Stimulated activated memory B cell treated with anti-CD40 and anti-IgM and Interleukin-4, amounts not matched to agents 10 μg/mL and 1 μg/mL and 100 μg/mL, for 72 hours (primary cell): ENCODE measurements at regions not wholly inside any gene's neighbourhood (a gene's known extent, or its start where the extent isn't known, plus 50 kb on each side); places are given as distances from the start of the nearest gene placed in this dataset.
A peak's percentile ranks its signal among the peaks of the same experiment; 100 is the strongest.

Source experiments
- ATAC-seq: fragments of 150-1000 bp; cut with Tn5 transposase; 2 replicates; pipeline ENCODE4 v1.10.0; 2021
- H3K27ac Mint-ChIP-seq: one replicate; pipeline ENCODE4 v1.8.0; 2022; ENCODE audit warnings: mild to moderate bottlenecking, mixed read lengths
- H3K27me3 Mint-ChIP-seq: one replicate; pipeline ENCODE4 v1.8.0; 2022; ENCODE audit warnings: mixed read lengths
- H3K36me3 Mint-ChIP-seq: one replicate; pipeline ENCODE4 v1.8.0; 2022; ENCODE audit warnings: mixed read lengths
- H3K4me1 Mint-ChIP-seq: one replicate; pipeline ENCODE4 v1.8.0; 2022; ENCODE audit warnings: mixed read lengths
- H3K4me3 Mint-ChIP-seq: one replicate; pipeline ENCODE4 v1.8.0; 2022; ENCODE audit warnings: mild to moderate bottlenecking, moderate library complexity, mixed read lengths
- H3K9me3 Mint-ChIP-seq: one replicate; pipeline ENCODE4 v1.8.0; 2022; ENCODE audit warnings: mixed read lengths

DNA sequence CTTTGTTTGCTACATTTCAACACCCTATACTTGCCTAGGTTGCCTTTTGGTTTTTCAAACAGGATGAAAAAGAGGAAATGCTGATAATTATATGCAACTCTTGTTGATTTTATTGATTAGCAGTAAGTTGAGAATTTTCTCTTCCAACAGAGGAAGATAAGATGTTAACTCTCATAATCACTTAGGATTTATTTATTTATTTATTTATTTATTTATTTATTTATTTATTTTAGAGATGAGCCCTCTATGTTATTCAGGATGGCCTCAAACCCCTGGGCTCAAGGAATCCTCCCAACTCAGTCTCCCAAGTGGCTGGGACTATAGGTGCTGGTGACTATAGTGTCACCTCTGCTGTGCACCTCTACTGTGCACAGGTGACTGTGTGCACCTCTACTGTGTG is 111.4 kb upstream of the GLS start:
- Mint-ChIP-seq H3K4me1 (peaks cover under 1% of the 10 kb centered on the region), H3K36me3 (no peaks in the 10 kb centered on the region), H3K4me3 (no peak overlapping the region), H3K27ac (no peak overlapping the region), H3K27me3 (no peaks in the 10 kb centered on the region), H3K9me3 (no peaks in the 10 kb centered on the region)
- ATAC-seq: no peak

DNA sequence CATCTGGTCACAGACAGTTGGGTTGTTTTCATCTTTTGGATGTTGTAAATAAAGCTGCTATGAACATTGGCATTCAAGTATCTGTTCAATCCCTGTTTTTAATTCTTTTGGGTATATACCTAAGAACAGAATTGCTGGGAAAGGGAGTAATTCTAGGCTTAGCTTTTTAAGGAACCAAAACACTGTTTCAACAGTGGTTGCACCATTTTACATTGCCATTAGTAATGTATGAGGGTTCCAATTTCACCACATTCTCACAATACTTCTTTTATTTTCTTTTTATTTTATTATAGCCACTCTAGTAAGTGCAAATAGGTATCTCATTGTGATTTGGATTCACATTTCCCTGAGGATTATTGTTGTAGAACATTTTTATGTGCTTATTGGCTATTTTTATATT is 108.9 kb upstream of the GLS start:
- ATAC-seq: no peak
- Mint-ChIP-seq H3K27me3 (no peaks in the 10 kb centered on the region), H3K9me3 (no peaks in the 10 kb centered on the region), H3K36me3 (no peaks in the 10 kb centered on the region), H3K27ac (no peak overlapping the region), H3K4me1 (no peaks in the 10 kb centered on the region), H3K4me3 (no peak overlapping the region)

DNA sequence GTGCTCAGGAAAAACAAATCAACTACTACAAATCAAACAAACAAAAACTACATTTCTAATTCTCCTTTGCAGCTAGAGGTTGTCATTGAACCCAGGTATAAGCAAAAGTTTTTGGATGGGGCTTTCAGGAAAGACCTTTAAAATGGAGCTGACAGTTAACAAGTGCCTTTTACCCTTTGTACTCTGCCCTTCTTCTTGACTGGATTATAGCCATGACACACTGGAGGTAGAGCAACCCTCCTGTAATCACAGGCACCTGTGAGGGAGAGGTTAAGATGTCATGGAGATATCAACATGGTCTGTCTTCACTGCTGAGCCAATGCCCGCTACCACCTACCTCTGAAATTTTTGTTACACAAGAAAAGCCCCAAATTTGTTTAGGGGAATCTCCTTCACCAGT is 100.0 kb upstream of the GLS start:
- no peak for ATAC-seq
- H3K4me3 Mint-ChIP-seq: no peak overlapping the region
- no peaks in the 10 kb centered on the region for H3K27me3 Mint-ChIP-seq

DNA sequence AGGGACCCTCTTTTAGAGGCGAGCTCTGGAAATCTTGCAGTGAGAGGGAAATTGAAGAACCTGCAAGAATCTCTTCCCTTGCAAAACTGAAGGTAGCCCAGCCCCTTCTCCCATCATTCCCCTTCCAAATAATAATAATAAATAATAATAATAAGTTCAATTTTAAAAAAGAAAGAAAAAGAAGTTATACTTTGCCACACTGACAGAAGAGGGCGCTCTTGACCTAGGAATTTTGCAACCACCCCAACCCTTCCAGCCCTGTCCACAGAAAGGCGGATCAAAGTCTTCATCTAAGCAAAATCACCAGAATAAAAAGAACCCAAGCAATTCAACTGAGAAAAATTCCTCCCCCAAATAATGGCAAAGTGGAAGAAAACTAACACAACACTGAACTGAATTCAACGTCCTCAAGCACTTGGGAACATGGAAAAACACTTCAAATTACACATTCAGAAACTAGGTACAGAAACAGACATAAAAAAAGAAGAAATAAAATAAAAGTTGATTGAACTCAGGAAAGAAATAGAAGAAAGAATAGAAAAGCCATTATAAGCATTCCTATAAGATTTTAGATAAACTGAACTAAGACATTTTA is 98.9 kb upstream of the GLS start:
- no peak for ATAC-seq
- H3K4me1 Mint-ChIP-seq: no peaks in the 10 kb centered on the region
- no peaks in the 10 kb centered on the region for H3K27me3 Mint-ChIP-seq
- H3K4me3 Mint-ChIP-seq: no peak overlapping the region
- H3K9me3 Mint-ChIP-seq: peaks cover 2% of the 10 kb centered on the region
- no peak overlapping the region for H3K27ac Mint-ChIP-seq
- no peaks in the 10 kb centered on the region for H3K36me3 Mint-ChIP-seq

More for the DNA sequence above, 100.0 kb upstream of the GLS start:
- no peak overlapping the region for H3K27ac Mint-ChIP-seq
- no peaks in the 10 kb centered on the region for H3K36me3 Mint-ChIP-seq
- H3K4me1 Mint-ChIP-seq: no peaks in the 10 kb centered on the region
- H3K9me3 Mint-ChIP-seq: peaks cover 2% of the 10 kb centered on the region

DNA sequence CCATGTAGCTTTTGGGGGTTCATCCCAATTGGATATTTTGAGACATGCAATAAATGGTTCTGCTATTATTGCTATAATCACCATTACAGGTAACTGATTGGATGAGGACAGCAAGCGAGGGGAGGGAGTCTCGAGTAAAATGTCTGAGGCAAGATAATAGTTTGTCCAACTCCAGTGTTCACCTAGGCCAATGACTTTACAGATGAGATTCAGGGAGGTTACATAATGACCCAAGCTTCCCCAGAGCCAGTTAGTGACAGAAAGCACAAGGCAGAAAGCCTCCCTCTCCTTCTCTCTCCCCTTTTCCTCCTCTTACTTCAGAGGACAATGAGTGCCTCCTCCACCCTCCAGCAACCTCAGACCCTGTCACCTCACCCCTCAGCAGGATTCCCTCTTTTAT is 98.4 kb upstream of the GLS start:
- ATAC-seq: no peak
- no peak overlapping the region for H3K27ac Mint-ChIP-seq
- H3K4me1 Mint-ChIP-seq: no peaks in the 10 kb centered on the region
- H3K9me3 Mint-ChIP-seq: peaks cover 2% of the 10 kb centered on the region
- H3K4me3 Mint-ChIP-seq: no peak overlapping the region
- H3K36me3 Mint-ChIP-seq: no peaks in the 10 kb centered on the region
- no peaks in the 10 kb centered on the region for H3K27me3 Mint-ChIP-seq

DNA sequence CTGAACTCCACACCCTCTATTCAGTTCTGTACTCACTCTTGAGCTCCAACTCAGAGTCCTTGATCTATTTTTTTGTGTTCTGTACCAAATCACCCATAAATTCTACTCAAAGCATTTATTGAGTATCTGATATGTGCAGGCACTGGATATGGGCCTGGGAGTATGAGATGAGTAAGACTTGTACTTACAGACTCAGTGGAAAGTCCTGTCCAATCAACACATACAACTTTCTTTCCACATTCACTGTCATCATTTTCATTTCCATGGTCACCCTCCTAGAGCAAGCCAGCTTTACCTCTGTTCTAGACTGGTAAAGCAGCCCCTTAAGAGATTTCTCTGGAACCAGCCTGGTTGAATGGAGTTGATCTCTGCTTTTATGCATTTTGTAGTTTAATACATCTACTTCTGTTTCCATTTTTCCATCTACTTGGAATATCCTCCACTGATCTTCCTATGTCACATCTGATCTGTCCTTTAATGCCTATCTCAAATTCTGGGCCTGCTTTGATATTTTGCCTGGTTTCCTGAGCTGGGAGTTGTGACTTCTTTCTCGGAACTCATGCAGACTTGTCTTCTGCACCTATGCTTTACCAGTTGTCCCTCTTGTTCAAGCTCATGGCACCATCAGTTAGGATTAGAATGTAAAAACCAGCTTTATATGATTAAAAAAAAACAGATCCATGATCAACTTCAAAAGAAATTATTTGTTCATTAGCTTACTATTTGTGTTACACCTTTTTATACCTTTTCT is 96.9 kb upstream of the GLS start:
- no peaks in the 10 kb centered on the region for H3K4me1 Mint-ChIP-seq
- ATAC-seq: peak; percentile 12
- peaks cover 2% of the 10 kb centered on the region for H3K9me3 Mint-ChIP-seq
- H3K27me3 Mint-ChIP-seq: no peaks in the 10 kb centered on the region
- H3K4me3 Mint-ChIP-seq: no peak overlapping the region
- H3K27ac Mint-ChIP-seq: no peak overlapping the region
- H3K36me3 Mint-ChIP-seq: no peaks in the 10 kb centered on the region

DNA sequence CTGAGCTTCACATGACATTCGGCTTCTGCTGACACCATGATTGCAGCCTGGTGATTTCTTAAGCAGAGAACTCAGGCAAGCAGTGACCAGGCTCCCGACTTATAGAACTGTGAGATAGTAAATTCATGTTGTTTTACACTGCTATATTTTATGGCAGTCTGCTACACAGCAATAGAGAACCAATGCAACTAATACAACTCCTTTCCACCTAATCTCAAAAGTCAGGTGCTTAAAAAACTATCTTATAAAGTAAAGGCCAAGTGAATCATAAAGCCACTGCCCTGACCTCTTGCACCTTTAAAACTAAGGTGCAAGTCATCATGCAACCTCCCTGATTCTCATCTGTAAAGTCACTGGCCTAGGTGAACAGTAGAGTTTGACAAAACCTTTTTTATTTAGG is 95.3 kb upstream of the GLS start:
- peaks cover 2% of the 10 kb centered on the region for H3K9me3 Mint-ChIP-seq
- no peak for ATAC-seq
- no peak overlapping the region for H3K27ac Mint-ChIP-seq
- H3K27me3 Mint-ChIP-seq: no peaks in the 10 kb centered on the region
- H3K4me1 Mint-ChIP-seq: no peaks in the 10 kb centered on the region
- no peak overlapping the region for H3K4me3 Mint-ChIP-seq
- no peaks in the 10 kb centered on the region for H3K36me3 Mint-ChIP-seq

DNA sequence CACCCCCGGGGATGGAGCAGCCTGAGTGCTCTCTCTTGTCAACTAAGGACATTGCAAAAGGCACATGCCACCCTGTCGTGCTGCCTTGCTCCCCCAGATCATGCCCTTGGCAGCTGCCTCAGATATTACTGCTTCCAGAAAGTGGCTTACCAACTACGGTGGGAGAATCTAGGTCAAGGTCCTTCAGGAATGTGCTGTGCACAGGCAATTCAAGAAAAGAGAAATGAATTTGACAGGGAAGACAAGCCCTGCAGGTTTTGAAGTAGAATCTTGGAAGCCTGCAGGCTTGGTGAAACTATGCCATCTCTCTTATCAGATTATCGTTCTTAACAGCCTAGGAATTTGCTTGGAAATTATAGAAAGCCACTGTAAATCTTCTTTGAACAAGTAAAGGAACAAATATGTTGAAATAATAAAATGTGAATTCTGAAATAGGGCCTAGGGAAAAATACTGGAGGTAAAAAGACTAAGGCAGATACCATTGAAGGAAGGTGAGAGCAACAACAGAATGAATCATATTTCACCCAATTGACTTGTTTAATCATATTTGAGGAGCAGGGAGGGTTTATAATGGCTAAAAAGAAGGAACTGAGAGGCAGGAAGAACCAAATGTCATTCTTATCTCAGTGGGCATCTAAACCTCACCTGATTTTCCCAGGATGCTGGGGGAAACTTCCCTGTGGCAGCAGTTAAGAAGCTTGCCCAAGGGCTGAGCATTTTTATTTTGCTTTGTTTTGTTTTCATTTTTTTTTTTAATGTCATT is 94.0 kb upstream of the GLS start:
- no peak for ATAC-seq
- Mint-ChIP-seq H3K4me1 (peaks cover 3% of the 10 kb centered on the region), H3K27me3 (no peaks in the 10 kb centered on the region), H3K9me3 (peaks cover 2% of the 10 kb centered on the region), H3K27ac (no peak overlapping the region), H3K4me3 (no peak overlapping the region), H3K36me3 (no peaks in the 10 kb centered on the region)

DNA sequence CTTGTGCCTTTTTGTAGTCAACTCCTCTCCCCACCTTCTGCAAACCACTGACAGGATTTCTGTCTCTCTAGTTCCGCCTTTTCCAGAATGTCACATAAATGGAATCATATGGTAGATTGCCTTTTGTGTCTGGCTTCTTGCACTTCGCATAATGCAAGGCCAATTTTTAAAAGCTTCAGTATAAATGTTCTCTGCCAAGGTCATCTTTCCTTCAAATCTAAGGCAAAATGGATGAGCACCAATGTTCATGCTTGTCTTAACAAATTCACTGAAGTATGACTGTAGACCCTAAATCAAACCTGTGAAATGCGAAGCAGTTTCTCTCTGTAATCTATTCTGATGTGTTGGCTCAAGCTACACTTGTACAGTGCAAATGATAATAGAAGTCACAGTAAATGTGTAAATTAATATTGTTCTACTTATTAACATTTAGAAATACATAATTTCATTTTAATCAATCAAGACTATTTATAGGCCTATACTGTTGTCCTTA is 92.8 kb upstream of the GLS start:
- Mint-ChIP-seq H3K4me1 (peaks cover 7% of the 10 kb centered on the region), H3K27me3 (no peaks in the 10 kb centered on the region), H3K36me3 (no peaks in the 10 kb centered on the region)

DNA sequence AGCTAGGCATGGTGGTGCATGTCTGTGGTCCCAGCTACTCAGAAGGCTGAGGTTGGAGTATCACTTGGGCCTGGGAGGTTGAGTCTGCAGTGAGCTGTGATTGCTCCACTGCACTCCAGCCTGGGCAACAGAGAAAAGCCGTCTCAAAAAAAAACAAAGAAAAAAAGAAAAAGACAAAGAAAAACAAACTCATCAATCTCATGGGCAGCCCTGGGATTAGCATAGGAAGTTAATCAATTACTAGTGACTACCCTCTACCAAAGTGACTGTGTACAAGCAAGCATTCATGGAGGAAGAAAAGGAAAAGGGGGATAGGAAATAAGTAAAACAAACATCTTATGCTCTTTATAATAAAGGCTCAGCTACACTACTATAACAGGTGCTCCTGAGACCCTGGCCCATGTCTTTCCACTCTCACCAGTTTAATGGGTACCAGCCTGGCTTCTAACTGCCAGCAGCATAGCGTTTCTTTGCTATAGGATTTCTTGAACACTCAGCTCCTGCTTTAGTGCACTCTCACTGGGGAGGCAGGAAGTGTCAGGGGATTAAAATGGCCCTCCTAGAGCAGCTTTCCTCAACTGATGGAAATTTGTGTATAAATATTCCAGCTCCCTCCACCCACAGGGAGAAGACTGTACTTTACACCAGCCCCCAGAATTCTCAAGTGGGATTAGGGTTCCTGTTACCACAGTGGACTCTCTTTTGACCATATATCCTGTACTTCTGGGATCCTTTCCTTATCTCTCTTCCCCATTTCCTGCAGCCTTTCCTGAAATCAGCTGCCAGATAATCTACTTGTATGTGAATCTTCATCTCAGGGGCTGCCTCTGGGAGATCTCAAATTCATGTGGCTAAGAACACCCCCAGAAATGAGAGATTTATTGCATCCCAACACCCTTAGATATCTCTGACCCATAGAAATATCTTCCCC is 91.3 kb upstream of the GLS start:
- H3K27ac Mint-ChIP-seq: no peak overlapping the region
- H3K27me3 Mint-ChIP-seq: no peaks in the 10 kb centered on the region
- no peaks in the 10 kb centered on the region for H3K36me3 Mint-ChIP-seq
- no peak for ATAC-seq
- H3K4me3 Mint-ChIP-seq: no peak overlapping the region
- no peaks in the 10 kb centered on the region for H3K9me3 Mint-ChIP-seq
- H3K4me1 Mint-ChIP-seq: peaks cover 7% of the 10 kb centered on the region

More for the DNA sequence above, 92.8 kb upstream of the GLS start:
- H3K27ac Mint-ChIP-seq: no peak overlapping the region
- peaks cover 2% of the 10 kb centered on the region for H3K9me3 Mint-ChIP-seq
- no peak overlapping the region for H3K4me3 Mint-ChIP-seq
- no peak for ATAC-seq

DNA sequence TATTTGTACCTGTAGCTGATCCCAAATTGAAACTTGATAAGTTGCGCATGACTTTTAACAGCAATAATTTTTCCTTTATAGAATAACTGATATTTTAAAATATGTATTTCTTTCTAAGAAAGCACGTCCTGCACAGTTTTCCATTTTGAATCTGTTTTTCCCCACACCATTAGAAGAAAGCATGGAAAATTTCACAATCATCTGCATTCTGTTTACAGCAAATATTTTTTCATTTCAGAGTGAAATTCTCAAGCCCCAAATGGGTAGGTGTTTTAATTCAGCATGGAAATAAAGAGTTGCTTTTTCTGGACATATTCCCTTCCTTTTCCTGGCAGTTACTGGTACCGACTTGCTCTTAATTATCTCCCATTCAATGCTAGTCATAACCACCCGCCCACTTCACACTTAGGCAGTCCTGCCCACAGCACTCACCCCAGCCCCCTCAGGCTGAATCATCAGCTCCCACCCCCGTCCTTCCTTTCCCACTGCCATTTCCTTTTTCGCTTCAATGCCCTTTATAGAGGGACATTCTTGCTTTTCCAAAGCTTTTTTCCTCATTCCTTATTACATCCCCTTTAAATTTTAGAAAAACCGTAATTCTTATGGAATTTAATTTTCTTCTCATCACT is 89.2 kb upstream of the GLS start:
- H3K27me3 Mint-ChIP-seq: no peaks in the 10 kb centered on the region
- H3K27ac Mint-ChIP-seq: no peak overlapping the region
- peaks cover 7% of the 10 kb centered on the region for H3K4me1 Mint-ChIP-seq
- no peaks in the 10 kb centered on the region for H3K36me3 Mint-ChIP-seq
- no peak for ATAC-seq
- no peaks in the 10 kb centered on the region for H3K9me3 Mint-ChIP-seq
- H3K4me3 Mint-ChIP-seq: no peak overlapping the region

DNA sequence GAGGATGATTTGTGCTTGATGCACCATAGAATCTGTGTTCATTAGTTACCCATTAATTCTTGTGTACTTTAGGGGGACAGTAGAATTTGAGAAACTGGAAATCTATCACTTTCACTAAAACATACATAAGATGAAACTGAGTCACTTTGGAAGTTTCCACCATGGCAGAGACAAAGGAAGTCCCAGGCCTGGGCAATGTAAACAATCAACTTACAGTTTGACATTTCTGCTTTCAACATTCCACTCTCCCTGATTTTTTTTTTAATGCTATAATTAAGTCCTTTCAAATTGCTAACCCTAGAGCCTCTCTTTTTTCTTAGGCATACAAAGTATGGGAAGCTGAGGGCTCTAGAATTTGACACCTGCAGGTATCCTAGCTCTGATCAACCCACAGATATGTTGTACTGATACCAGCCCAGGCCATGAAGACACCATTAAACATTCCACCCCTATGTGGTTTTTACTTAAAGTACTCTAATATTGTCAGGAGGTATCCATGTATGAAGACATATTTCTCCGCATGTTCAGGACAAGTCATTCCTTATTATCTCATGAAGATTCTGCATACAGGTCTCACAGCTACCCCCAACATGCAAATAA is 88.5 kb upstream of the GLS start:
- no peaks in the 10 kb centered on the region for H3K9me3 Mint-ChIP-seq
- H3K27ac Mint-ChIP-seq: no peak overlapping the region
- no peak overlapping the region for H3K4me3 Mint-ChIP-seq
- ATAC-seq: no peak
- H3K27me3 Mint-ChIP-seq: no peaks in the 10 kb centered on the region
- H3K36me3 Mint-ChIP-seq: no peaks in the 10 kb centered on the region
- peaks cover 7% of the 10 kb centered on the region for H3K4me1 Mint-ChIP-seq

DNA sequence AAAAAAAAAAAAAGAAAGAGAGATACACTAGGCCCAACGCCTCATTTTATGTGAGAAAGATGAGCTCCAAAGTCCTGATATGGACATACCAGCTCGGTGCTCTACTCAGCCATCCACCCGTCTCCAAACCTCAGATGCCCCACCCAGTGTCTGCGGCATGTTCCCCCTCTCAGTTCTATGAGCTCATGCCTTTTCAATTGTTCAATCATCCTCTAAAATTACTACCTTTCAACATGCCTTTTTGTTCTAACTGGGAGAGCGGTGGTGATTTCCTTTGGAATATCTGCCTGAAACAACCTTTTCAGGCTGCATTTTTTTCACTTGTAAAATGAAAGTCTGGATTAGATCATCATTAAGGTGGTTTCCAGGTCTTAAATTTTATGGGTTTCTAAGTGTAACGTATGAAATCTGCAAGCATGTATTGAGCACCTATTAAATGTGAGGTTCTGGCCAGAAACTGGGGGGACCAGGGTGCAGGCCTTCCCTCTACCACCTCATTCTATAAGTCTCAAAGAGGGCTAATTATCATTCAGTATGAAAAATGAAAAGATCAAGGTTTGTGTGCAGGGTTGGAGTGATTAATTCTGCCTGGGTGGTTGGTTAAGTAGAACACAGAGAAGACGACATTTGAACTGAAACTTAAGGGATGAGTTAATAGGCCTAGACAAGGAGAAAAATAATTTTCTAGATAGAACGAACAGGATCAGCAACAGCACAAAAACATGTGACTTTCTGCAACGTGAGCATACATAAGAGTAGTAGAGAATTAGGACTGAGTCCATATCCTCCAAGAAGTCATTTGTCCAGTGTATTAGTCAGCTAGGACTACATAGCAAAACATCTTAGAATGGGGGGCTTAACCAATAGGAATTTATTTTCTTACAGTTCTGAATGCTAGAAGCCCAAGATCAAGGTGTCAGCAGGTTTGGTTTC is 87.4 kb upstream of the GLS start:
- no peaks in the 10 kb centered on the region for H3K27me3 Mint-ChIP-seq
- peaks cover 7% of the 10 kb centered on the region for H3K4me1 Mint-ChIP-seq
- no peaks in the 10 kb centered on the region for H3K9me3 Mint-ChIP-seq
- no peaks in the 10 kb centered on the region for H3K36me3 Mint-ChIP-seq
- H3K27ac Mint-ChIP-seq: no peak overlapping the region
- no peak overlapping the region for H3K4me3 Mint-ChIP-seq
- no peak for ATAC-seq
